DOHH2 (cell line): ENCODE measurements at regions not wholly inside any gene's neighbourhood (a gene's known extent, or its start where the extent isn't known, plus 50 kb on each side); places are given as distances from the start of the nearest gene placed in this dataset.

Experiments used
- CTCF ChIP-seq: fragments of 200-600 bp; sonication (generic); IDR thresholded peaks from one replicate; pipeline ENCODE4 v1.5.1; 2014; ENCODE audit warnings: antibody characterized with exemption, mild to moderate bottlenecking, low read depth, low read length; ENCODE audit not compliant: poor library complexity, severe bottlenecking
- EZH2phosphoT487 ChIP-seq: fragments of 200-600 bp; sonication (generic); IDR thresholded peaks from 2 replicates; pipeline ENCODE4 v1.6.1; 2017; ENCODE audit warnings: borderline replicate concordance, mild to moderate bottlenecking, antibody characterized with exemption, low read length, moderate library complexity, mixed read lengths

GRCh38 chr3:77800893-77801292 is 761.0 kb downstream of the ROBO2 start:
- no peak for TF ChIP-seq CTCF
- TF ChIP-seq EZH2phosphoT487 = no peak
